ENCODE measurements at regions not wholly inside any gene's neighbourhood (a gene's known extent, or its start where the extent isn't known, plus 50 kb on each side); places are given as distances from the start of the nearest gene placed in this dataset.

GRCh38 chr1:38529391-38529790 is 330.2 kb downstream of the RRAGC start:
- no peak for TF ChIP-seq EZH2 (IDR thresholded peaks at IDR 0.05; ENCODE audit: borderline replicate concordance, insufficient read depth, low read length, poor library complexity, severe bottlenecking)
- TF ChIP-seq TAF1 (IDR thresholded peaks at IDR 0.05; ENCODE audit: low read depth), result no peak
- no peak for TF ChIP-seq CTCF (IDR thresholded peaks at IDR 0.05; ENCODE audit: poor library complexity, severe bottlenecking)
- no peak for TF ChIP-seq REST (IDR thresholded peaks at IDR 0.05; ENCODE audit: borderline replicate concordance)
- no peak for TF ChIP-seq EP300 (conservative IDR thresholded peaks at IDR 0.05; ENCODE audit: poor library complexity, severe bottlenecking)
- no peak for TF ChIP-seq POLR2AphosphoS5 (IDR thresholded peaks at IDR 0.05)
- TF ChIP-seq SMC3 (conservative IDR thresholded peaks at IDR 0.05; ENCODE audit: poor library complexity), result no peak
- TF ChIP-seq RAD21 (conservative IDR thresholded peaks at IDR 0.05), result no peak
- no peak for TF ChIP-seq MXI1 (conservative IDR thresholded peaks at IDR 0.05; ENCODE audit: poor library complexity, severe bottlenecking)

Measured in neural cell (in vitro differentiated cells).